A673 (cell line): ENCODE measurements at regions not wholly inside any gene's neighbourhood (a gene's known extent, or its start where the extent isn't known, plus 50 kb on each side); places are given as distances from the start of the nearest gene placed in this dataset.

Source experiments
- EZH2 ChIP-seq: fragments of 200-600 bp; sonication (generic); IDR thresholded peaks from 2 replicates; pipeline ENCODE4 v1.6.1; 2017; ENCODE audit warnings: borderline replicate concordance, low read depth, mild to moderate bottlenecking, mixed read lengths, antibody characterized with exemption, low read length; ENCODE audit not compliant: poor library complexity, severe bottlenecking
- TF ChIP-seq, protein P1 (sequence below): fragments of 300-800, 200-600 bp; sonication (generic); conservative IDR thresholded peaks from 2 replicates; pipeline ENCODE4 v1.5.1; 2017; ENCODE audit warnings: low read depth, mild to moderate bottlenecking, antibody characterized with exemption, low read length, moderate library complexity, mixed read lengths

DNA sequence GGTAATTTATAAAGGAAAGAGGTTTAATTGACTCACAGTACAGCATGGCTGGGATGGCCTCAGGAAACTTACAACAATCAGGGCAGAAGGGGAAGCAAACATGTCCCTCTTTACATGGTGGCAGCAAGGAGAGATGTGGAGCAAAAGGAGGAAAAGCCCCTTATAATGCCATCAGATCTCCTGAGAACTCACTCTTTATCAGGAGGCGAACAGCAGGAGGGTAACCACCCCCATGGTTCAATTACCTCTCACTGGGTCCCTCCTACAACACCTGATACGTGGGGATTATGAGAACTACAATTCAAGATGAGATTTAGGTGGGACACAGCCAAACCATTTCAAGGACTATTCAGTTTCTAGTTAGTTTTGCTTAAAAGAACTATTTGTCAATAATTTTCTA is 453.3 kb downstream of the C12orf50 start:
- TF ChIP-seq EZH2, result no peak
- TF ChIP-seq, protein P1, sequence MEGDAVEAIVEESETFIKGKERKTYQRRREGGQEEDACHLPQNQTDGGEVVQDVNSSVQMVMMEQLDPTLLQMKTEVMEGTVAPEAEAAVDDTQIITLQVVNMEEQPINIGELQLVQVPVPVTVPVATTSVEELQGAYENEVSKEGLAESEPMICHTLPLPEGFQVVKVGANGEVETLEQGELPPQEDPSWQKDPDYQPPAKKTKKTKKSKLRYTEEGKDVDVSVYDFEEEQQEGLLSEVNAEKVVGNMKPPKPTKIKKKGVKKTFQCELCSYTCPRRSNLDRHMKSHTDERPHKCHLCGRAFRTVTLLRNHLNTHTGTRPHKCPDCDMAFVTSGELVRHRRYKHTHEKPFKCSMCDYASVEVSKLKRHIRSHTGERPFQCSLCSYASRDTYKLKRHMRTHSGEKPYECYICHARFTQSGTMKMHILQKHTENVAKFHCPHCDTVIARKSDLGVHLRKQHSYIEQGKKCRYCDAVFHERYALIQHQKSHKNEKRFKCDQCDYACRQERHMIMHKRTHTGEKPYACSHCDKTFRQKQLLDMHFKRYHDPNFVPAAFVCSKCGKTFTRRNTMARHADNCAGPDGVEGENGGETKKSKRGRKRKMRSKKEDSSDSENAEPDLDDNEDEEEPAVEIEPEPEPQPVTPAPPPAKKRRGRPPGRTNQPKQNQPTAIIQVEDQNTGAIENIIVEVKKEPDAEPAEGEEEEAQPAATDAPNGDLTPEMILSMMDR, result no peak
